Mesendoderm (in vitro differentiated cells): ENCODE measurements at regions not wholly inside any gene's neighbourhood (a gene's known extent, or its start where the extent isn't known, plus 50 kb on each side); places are given as distances from the start of the nearest gene placed in this dataset.

Source experiments
- DNase-seq: peaks from one replicate; pipeline ENCODE4 v3.0.0; 2013
- H2AK5ac ChIP-seq: 2 replicates; pipeline ENCODE4 v1.6.1; 2013; ENCODE audit warnings: low read length, inconsistent platforms
- H2BK120ac ChIP-seq: 2 replicates; pipeline ENCODE4 v1.6.1; 2013; ENCODE audit warnings: low read depth, mild to moderate bottlenecking, low read length, moderate library complexity, mixed read lengths
- H2BK15ac ChIP-seq: replicated peaks from 2 replicates; pipeline ENCODE4 v1.6.1; 2013; ENCODE audit warnings: low read depth, mild to moderate bottlenecking, moderate library complexity
- H2BK5ac ChIP-seq: 2 replicates; pipeline ENCODE4 v1.6.1; 2013; ENCODE audit warnings: low read length, inconsistent platforms
- H3K18ac ChIP-seq: 2 replicates; pipeline ENCODE4 v1.6.1; 2013; ENCODE audit warnings: mild to moderate bottlenecking, low read length, mixed read lengths
- H3K23ac ChIP-seq: one replicate; pipeline ENCODE4 v1.6.1; 2013; ENCODE audit warnings: low read length
- H3K27ac ChIP-seq: 2 replicates; pipeline ENCODE4 v1.5.1; 2013; ENCODE audit warnings: low read depth, mild to moderate bottlenecking, inconsistent platforms, low read length, moderate library complexity
- H3K27me3 ChIP-seq: 2 replicates; pipeline ENCODE4 v1.6.1; 2013; ENCODE audit warnings: low read length, control low read depth, mild to moderate bottlenecking, inconsistent platforms; ENCODE audit not compliant: insufficient read depth, poor library complexity
- H3K36me3 ChIP-seq: 2 replicates; pipeline ENCODE4 v1.6.1; 2013; ENCODE audit warnings: low read length, inconsistent platforms; ENCODE audit not compliant: control insufficient read depth, insufficient read depth
- H3K4ac ChIP-seq: one replicate; pipeline ENCODE4 v1.6.1; 2013; ENCODE audit warnings: low read depth, mild to moderate bottlenecking, low read length, moderate library complexity
- H3K4me1 ChIP-seq: 2 replicates; pipeline ENCODE4 v1.6.1; 2013; ENCODE audit warnings: low read depth, low read length, inconsistent platforms; ENCODE audit not compliant: control insufficient read depth
- H3K4me2 ChIP-seq: 2 replicates; pipeline ENCODE4 v1.6.1; 2013; ENCODE audit warnings: low read length
- H3K4me3 ChIP-seq: 2 replicates; pipeline ENCODE4 v1.5.1; 2013; ENCODE audit warnings: mild to moderate bottlenecking, low read length
- H3K56ac ChIP-seq: one replicate; pipeline ENCODE4 v1.6.1; 2013; ENCODE audit warnings: low read length
- H3K79me1 ChIP-seq: 2 replicates; pipeline ENCODE4 v1.6.1; 2013; ENCODE audit warnings: low read length, inconsistent platforms
- H3K79me2 ChIP-seq: 2 replicates; pipeline ENCODE4 v1.6.1; 2013; ENCODE audit warnings: mild to moderate bottlenecking, low read length; ENCODE audit not compliant: control insufficient read depth, insufficient read depth
- H3K9ac ChIP-seq: 2 replicates; pipeline ENCODE4 v1.6.1; 2013; ENCODE audit warnings: low read length, inconsistent platforms
- H4K5ac ChIP-seq: one replicate; pipeline ENCODE4 v1.6.1; 2013; ENCODE audit warnings: low read length
- H4K8ac ChIP-seq: one replicate; pipeline ENCODE4 v1.6.1; 2013; ENCODE audit warnings: low read depth, mild to moderate bottlenecking, control low read depth, low read length, moderate library complexity
- WGBS: extraction: QIAGEN DNeasy Blood & Tissue Kit; methylation state at CpG from one replicate; pipeline ENCODE4 v1.1.7; 2013; ENCODE audit warnings: low lambda C conversion rate, missing lambda C conversion rate; ENCODE audit not compliant: insufficient coverage; ENCODE audit errors: extremely low coverage; 5-methylcytosine and 5-hydroxymethylcytosine counted together

DNA sequence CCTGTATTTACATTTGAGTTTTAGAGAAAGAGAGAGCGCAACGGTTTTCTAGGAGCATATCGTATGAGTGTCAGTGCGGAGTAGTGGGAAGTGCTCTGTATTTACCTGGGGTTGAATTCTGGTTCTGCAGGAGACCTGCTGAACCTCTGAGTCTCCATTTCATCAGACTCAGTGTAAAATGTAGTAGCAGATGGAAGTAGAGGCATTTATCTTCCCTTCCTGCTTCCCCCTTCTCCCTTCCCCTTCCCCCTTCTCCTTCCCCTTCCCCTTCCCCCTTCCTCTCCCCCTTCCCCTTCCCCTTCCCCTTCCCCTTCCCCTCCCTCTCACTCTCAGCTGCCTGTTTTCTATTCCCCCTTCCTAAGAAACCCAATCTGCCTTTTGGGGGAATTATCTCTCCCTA is 426.9 kb downstream of the NPIPA7 start:
- Histone ChIP-seq H3K4ac (no peak overlapping the region), H4K5ac (no peak overlapping the region), H2BK5ac (no peak overlapping the region), H2BK15ac (no peak overlapping the region), H3K4me2 (no peak overlapping the region), H2BK120ac (no peak overlapping the region), H3K27ac (no peak overlapping the region), H3K79me1 (no peaks in the 10 kb centered on the region), H3K27me3 (no peaks in the 10 kb centered on the region), H3K56ac (no peak overlapping the region), H3K18ac (no peak overlapping the region), H3K23ac (no peak overlapping the region), H3K36me3 (no peaks in the 10 kb centered on the region), H2AK5ac (no peak overlapping the region), H4K8ac (no peak overlapping the region), H3K9ac (no peak overlapping the region), H3K4me3 (no peak overlapping the region), H3K4me1 (no peaks in the 10 kb centered on the region), H3K79me2 (no peaks in the 10 kb centered on the region)
- WGBS, result no CpG with 5 or more reads among the region's 4 CpGs
- DNase-seq, result no peak

DNA sequence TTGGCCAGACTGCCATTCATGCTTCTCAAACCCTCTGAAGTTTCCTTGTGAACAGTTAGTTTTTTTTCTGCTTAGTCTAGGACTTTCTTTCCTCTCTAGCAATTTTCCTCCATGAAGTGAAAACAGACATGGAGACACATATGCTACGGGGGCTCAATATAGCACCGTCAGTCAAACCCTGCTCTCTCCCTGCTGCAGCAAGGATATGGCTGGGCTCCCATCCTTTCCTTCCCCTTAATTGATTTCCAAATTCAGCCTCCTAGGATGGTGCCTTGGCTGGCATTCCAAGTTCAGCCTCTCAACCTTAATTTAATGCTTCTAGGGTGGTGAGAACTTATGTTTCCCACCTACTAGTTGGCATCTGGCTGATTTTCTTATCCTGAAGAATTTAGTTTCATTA is 436.7 kb downstream of the NPIPA7 start:
- no CpG with 5 or more reads among the region's 2 CpGs for WGBS
- no peak overlapping the region for H3K27ac ChIP-seq
- no peak overlapping the region for H4K8ac ChIP-seq
- no peaks in the 10 kb centered on the region for H3K79me1 ChIP-seq
- H4K5ac ChIP-seq, result no peak overlapping the region
- H3K4me2 ChIP-seq, result no peak overlapping the region
- no peak overlapping the region for H2AK5ac ChIP-seq
- no peak overlapping the region for H3K23ac ChIP-seq
- no peaks in the 10 kb centered on the region for H3K27me3 ChIP-seq
- H3K18ac ChIP-seq, result no peak overlapping the region
- H3K4ac ChIP-seq, result no peak overlapping the region
- no peaks in the 10 kb centered on the region for H3K36me3 ChIP-seq
- no peak overlapping the region for H3K56ac ChIP-seq
- H3K4me1 ChIP-seq, result no peaks in the 10 kb centered on the region
- no peak overlapping the region for H2BK5ac ChIP-seq
- H3K4me3 ChIP-seq, result no peak overlapping the region
- no peak overlapping the region for H3K9ac ChIP-seq
- H2BK15ac ChIP-seq, result no peak overlapping the region
- no peak overlapping the region for H2BK120ac ChIP-seq
- no peaks in the 10 kb centered on the region for H3K79me2 ChIP-seq
- no peak for DNase-seq

- H3K4me3 ChIP-seq, result no peak overlapping the region
- H3K27ac ChIP-seq, result no peak overlapping the region
- H2AK5ac ChIP-seq, result no peak overlapping the region
- no peak overlapping the region for H3K9ac ChIP-seq
- no peak overlapping the region for H4K5ac ChIP-seq
- no peak overlapping the region for H3K4me2 ChIP-seq
- H2BK15ac ChIP-seq, result no peak overlapping the region
- H4K8ac ChIP-seq, result no peak overlapping the region
- no peak for DNase-seq
- H3K79me2 ChIP-seq, result no peaks in the 10 kb centered on the region
- no peaks in the 10 kb centered on the region for H3K4me1 ChIP-seq
- no peak overlapping the region for H3K56ac ChIP-seq
- no peak overlapping the region for H2BK5ac ChIP-seq
- H3K79me1 ChIP-seq, result no peaks in the 10 kb centered on the region
- H3K4ac ChIP-seq, result no peak overlapping the region
- H3K23ac ChIP-seq, result no peak overlapping the region
- H2BK120ac ChIP-seq, result no peak overlapping the region
- H3K36me3 ChIP-seq, result no peaks in the 10 kb centered on the region
- no peaks in the 10 kb centered on the region for H3K27me3 ChIP-seq
- H3K18ac ChIP-seq, result no peak overlapping the region
- WGBS, result no CpG with 5 or more reads among the region's 2 CpGs
Observed at GRCh38 chr16:16817196-16817595, 438.3 kb downstream of the NPIPA7 start.

DNA sequence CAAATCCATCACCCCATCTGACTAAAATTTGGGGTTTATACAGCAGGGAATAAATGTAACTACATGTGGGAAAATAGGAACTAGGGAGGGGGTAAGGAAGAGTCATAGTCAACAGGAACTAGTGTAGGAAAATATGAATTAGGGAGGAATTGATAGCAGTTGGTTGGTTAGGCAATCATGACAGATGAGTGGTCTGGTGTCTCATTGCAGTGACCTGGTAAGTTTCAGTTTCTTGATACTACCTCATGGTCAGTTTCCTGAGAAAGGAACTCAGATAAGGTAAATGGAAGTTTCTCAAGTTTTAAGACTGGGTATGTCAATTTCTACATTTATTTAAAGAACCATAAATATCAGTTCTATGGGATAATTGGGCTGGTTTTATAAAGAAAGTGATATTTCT is 442.3 kb downstream of the NPIPA7 start:
- Histone ChIP-seq H2BK15ac (no peak overlapping the region), H3K56ac (no peak overlapping the region), H4K8ac (no peak overlapping the region), H3K79me2 (no peaks in the 10 kb centered on the region), H3K18ac (no peak overlapping the region), H3K4ac (no peak overlapping the region), H3K4me2 (no peak overlapping the region), H3K79me1 (no peaks in the 10 kb centered on the region), H3K4me3 (no peak overlapping the region), H3K4me1 (no peaks in the 10 kb centered on the region), H4K5ac (no peak overlapping the region), H3K27me3 (no peaks in the 10 kb centered on the region), H2BK120ac (no peak overlapping the region), H3K9ac (no peak overlapping the region), H2BK5ac (no peak overlapping the region), H3K36me3 (no peaks in the 10 kb centered on the region), H3K27ac (no peak overlapping the region), H3K23ac (no peak overlapping the region), H2AK5ac (no peak overlapping the region)
- DNase-seq, result no peak

GRCh38 chr16:16828913-16829398 is 450.0 kb downstream of the NPIPA7 start:
- no peak overlapping the region for H3K27ac ChIP-seq
- WGBS, result no CpG with 5 or more reads among the region's 6 CpGs

GRCh38 chr16:16830401-16830800 is 451.5 kb downstream of the NPIPA7 start:
- no peak overlapping the region for H4K5ac ChIP-seq
- H3K4me2 ChIP-seq, result no peak overlapping the region
- no peaks in the 10 kb centered on the region for H3K27me3 ChIP-seq
- H3K23ac ChIP-seq, result no peak overlapping the region
- H3K79me2 ChIP-seq, result no peaks in the 10 kb centered on the region
- WGBS, result no CpG with 5 or more reads among the region's 1 CpG
- no peak overlapping the region for H2BK120ac ChIP-seq
- no peak overlapping the region for H3K9ac ChIP-seq
- DNase-seq, result peak; percentile 25
- no peak overlapping the region for H2AK5ac ChIP-seq
- no peak overlapping the region for H3K18ac ChIP-seq
- H3K79me1 ChIP-seq, result no peaks in the 10 kb centered on the region
- no peak overlapping the region for H3K4ac ChIP-seq
- no peak overlapping the region for H2BK15ac ChIP-seq
- H3K36me3 ChIP-seq, result no peaks in the 10 kb centered on the region
- no peak overlapping the region for H3K56ac ChIP-seq
- H4K8ac ChIP-seq, result no peak overlapping the region
- no peak overlapping the region for H3K4me3 ChIP-seq
- peaks cover 3% of the 10 kb centered on the region for H3K4me1 ChIP-seq
- H3K27ac ChIP-seq, result no peak overlapping the region
- no peak overlapping the region for H2BK5ac ChIP-seq

More at GRCh38 chr16:16828913-16829398, 450.0 kb downstream of the NPIPA7 start:
- Histone ChIP-seq H3K56ac (no peak overlapping the region), H3K4me2 (no peak overlapping the region), H3K79me1 (no peaks in the 10 kb centered on the region), H3K27me3 (no peaks in the 10 kb centered on the region), H3K4me1 (peaks cover 3% of the 10 kb centered on the region), H3K4me3 (no peak overlapping the region), H2BK120ac (no peak overlapping the region), H3K79me2 (no peaks in the 10 kb centered on the region), H3K4ac (no peak overlapping the region), H3K23ac (no peak overlapping the region), H3K9ac (no peak overlapping the region), H2AK5ac (no peak overlapping the region), H2BK5ac (no peak overlapping the region), H3K18ac (no peak overlapping the region), H2BK15ac (no peak overlapping the region), H3K36me3 (no peaks in the 10 kb centered on the region), H4K8ac (no peak overlapping the region), H4K5ac (no peak overlapping the region)
- DNase-seq, result peak; percentile 65
